H1 (cell line): ENCODE measurements at regions not wholly inside any gene's neighbourhood (a gene's known extent, or its start where the extent isn't known, plus 50 kb on each side); places are given as distances from the start of the nearest gene placed in this dataset.
A peak's percentile ranks its signal among the peaks of the same experiment; 100 is the strongest.

Experiments
- CTCF ChIA-PET: fragments of 300-600 bp; sonication (Branson Sonifier 250); formaldehyde crosslinking; loops from one replicate; lab custom pipeline; 2021; ENCODE audit not compliant: partially characterized antibody; lab: Charles Lee
- POLR2A ChIA-PET: fragments of 300-600 bp; sonication (Branson Sonifier 250); formaldehyde crosslinking; loops from one replicate; lab custom pipeline; 2021; ENCODE audit warnings: inconsistent platforms; ENCODE audit not compliant: partially characterized antibody; lab: Charles Lee
- DNase-seq, 2 experiments: peaks; one replicate each; pipeline versions ENCODE4 v3.0.0 to v3.0.0-alpha.2; 2010 to 2022; ENCODE audit warnings: low spot score in 2 of 2, low read depth in 1 of 2, mixed read lengths in 1 of 2
- FAIRE-seq: peaks from 2 replicates; lab custom pipeline; 2011; peaks lifted over from hg19 to GRCh38; lab: Jason Lieb, UNC
- H2AFZ ChIP-seq: 2 replicates; pipeline ENCODE4 v1.8.1; 2012; ENCODE audit warnings: low read length, inconsistent platforms
- H2AK5ac ChIP-seq: 2 replicates; pipeline ENCODE4 v1.6.1; 2013; ENCODE audit warnings: low read depth, low read length
- H2BK120ac ChIP-seq: replicated peaks from 2 replicates; pipeline ENCODE3; 2013; ENCODE audit warnings: low read depth, low read length, inconsistent platforms
- H2BK12ac ChIP-seq: 2 replicates; pipeline ENCODE4 v1.6.1; 2013; ENCODE audit warnings: low read depth, low read length
- H2BK15ac ChIP-seq: 2 replicates; pipeline ENCODE4 v1.6.1; 2013; ENCODE audit warnings: low read length
- H2BK20ac ChIP-seq: 2 replicates; pipeline ENCODE4 v1.6.1; 2013; ENCODE audit warnings: low read length
- H2BK5ac ChIP-seq: 2 replicates; pipeline ENCODE4 v1.6.1; 2013; ENCODE audit warnings: low read depth, low read length
- H3K14ac ChIP-seq: 2 replicates; pipeline ENCODE4 v1.6.1; 2013; ENCODE audit warnings: inconsistent platforms; ENCODE audit not compliant: insufficient read length
- H3K18ac ChIP-seq: 2 replicates; pipeline ENCODE4 v1.6.1; 2013; ENCODE audit warnings: low read length; ENCODE audit errors: extremely low read depth
- H3K23ac ChIP-seq: 2 replicates; pipeline ENCODE4 v1.6.1; 2013; ENCODE audit warnings: inconsistent platforms; ENCODE audit not compliant: insufficient read length
- H3K23me2 ChIP-seq: 2 replicates; pipeline ENCODE4 v1.6.1; 2013; ENCODE audit warnings: low read depth, low read length
- H3K27ac ChIP-seq: 2 replicates; pipeline ENCODE4 v1.6.1; 2011; ENCODE audit warnings: low read depth, low read length, inconsistent platforms
- H3K27me3 ChIP-seq, 4 experiments: replicated peaks in 1 of 4; 1 replicate in 1 of 4; 2 replicates in 3 of 4; pipeline versions ENCODE4 v1.6.1 to v1.8.1; 2011 to 2013; ENCODE audit warnings: low read length in 3 of 4, mild to moderate bottlenecking in 3 of 4, inconsistent platforms in 2 of 4, mixed read lengths in 2 of 4, moderate library complexity in 1 of 4; ENCODE audit not compliant: control insufficient read depth in 3 of 4, insufficient read depth in 3 of 4; ENCODE audit errors: extremely low read depth in 1 of 4
- H3K36me3 ChIP-seq, 4 experiments: 2 replicates each; pipeline versions ENCODE4 v1.6.1 to v1.8.1; 2011 to 2013; ENCODE audit warnings: mild to moderate bottlenecking in 4 of 4, low read length in 3 of 4, moderate library complexity in 2 of 4, control low read depth in 1 of 4, inconsistent platforms in 1 of 4; ENCODE audit not compliant: insufficient read depth in 4 of 4, control insufficient read depth in 2 of 4
- H3K4ac ChIP-seq: replicated peaks from 2 replicates; pipeline ENCODE3; 2013; ENCODE audit warnings: low read length, low read depth, mixed read lengths, inconsistent platforms; ENCODE audit not compliant: insufficient read length
- H3K4me1 ChIP-seq, 4 experiments: replicated peaks in 1 of 4; 1 replicate in 1 of 4; 2 replicates in 3 of 4; pipeline versions ENCODE4 v1.6.1 to v1.8.1; 2011 to 2013; ENCODE audit warnings: low read length in 3 of 4, inconsistent platforms in 2 of 4, mixed read lengths in 1 of 4; ENCODE audit not compliant: insufficient read depth in 4 of 4, control insufficient read depth in 3 of 4
- H3K4me2 ChIP-seq, 2 experiments: 2 replicates each; pipeline versions ENCODE4 v1.6.1 to v1.8.1; 2011 to 2013; ENCODE audit warnings: low read depth in 2 of 2, low read length in 2 of 2, control low read depth in 1 of 2, inconsistent platforms in 1 of 2, mild to moderate bottlenecking in 1 of 2; ENCODE audit not compliant: insufficient read depth in 1 of 2
- H3K4me3 ChIP-seq, 4 experiments: fragments of 200-600, 300-600 bp in 1 of 4; sonication (generic), shearing (Covaris generic), sonication (Bioruptor Twin) in 1 of 4; 2 replicates each; pipeline versions ENCODE4 v1.5.1 to v1.8.1; 2011 to 2016; ENCODE audit warnings: low read length in 4 of 4, low read depth in 3 of 4, control low read depth in 2 of 4, inconsistent platforms in 2 of 4, mild to moderate bottlenecking in 2 of 4, mixed read lengths in 1 of 4, moderate library complexity in 1 of 4; ENCODE audit not compliant: insufficient read depth in 2 of 4; ENCODE audit errors: extremely low read depth in 1 of 4
- H3K56ac ChIP-seq: replicated peaks from 2 replicates; pipeline ENCODE3; 2013; ENCODE audit warnings: low read depth, mild to moderate bottlenecking, mixed read lengths, low read length, inconsistent platforms; ENCODE audit not compliant: insufficient read length
- H3K79me1 ChIP-seq: 2 replicates; pipeline ENCODE4 v1.6.1; 2013; ENCODE audit warnings: low read depth, low read length, control low read depth
- H3K79me2 ChIP-seq, 2 experiments: 2 replicates each; pipeline versions ENCODE4 v1.6.1 to v1.8.1; 2012 to 2013; ENCODE audit warnings: low read length in 2 of 2, mild to moderate bottlenecking in 2 of 2, inconsistent platforms in 1 of 2; ENCODE audit not compliant: insufficient read depth in 2 of 2, control insufficient read depth in 1 of 2
- H3K9ac ChIP-seq, 4 experiments: replicated peaks in 1 of 4; 1 replicate in 1 of 4; 2 replicates in 3 of 4; pipeline versions ENCODE4 v1.6.1 to v1.8.1; 2011 to 2013; ENCODE audit warnings: low read depth in 3 of 4, low read length in 3 of 4, control low read depth in 2 of 4, mild to moderate bottlenecking in 2 of 4, moderate library complexity in 2 of 4, inconsistent platforms in 1 of 4; ENCODE audit errors: extremely low read depth in 1 of 4
- H3K9me3 ChIP-seq, 2 experiments: 2 replicates each; pipeline versions ENCODE4 v1.6.1 to v1.8.1; 2012 to 2013; ENCODE audit warnings: mild to moderate bottlenecking in 2 of 2, moderate library complexity in 2 of 2, control low read depth in 1 of 2, inconsistent platforms in 1 of 2, low read depth in 1 of 2, low read length in 1 of 2, mixed read lengths in 1 of 2; ENCODE audit not compliant: insufficient read depth in 2 of 2
- H4K20me1 ChIP-seq, 2 experiments: replicated peaks in 1 of 2; 2 replicates each; pipeline versions ENCODE3 to v1.8.1; 2011 to 2013; ENCODE audit warnings: inconsistent platforms in 2 of 2, low read length in 2 of 2, mild to moderate bottlenecking in 1 of 2; ENCODE audit not compliant: insufficient read depth in 2 of 2, control insufficient read depth in 1 of 2
- H4K5ac ChIP-seq: 2 replicates; pipeline ENCODE4 v1.6.1; 2013; ENCODE audit warnings: low read length, low read depth, mixed read lengths, inconsistent platforms; ENCODE audit not compliant: insufficient read length
- H4K8ac ChIP-seq: 2 replicates; pipeline ENCODE4 v1.8.0; 2013; ENCODE audit warnings: mild to moderate bottlenecking, moderate library complexity, low read length, inconsistent platforms; ENCODE audit not compliant: insufficient read depth; ENCODE audit errors: extremely low read depth
- H4K91ac ChIP-seq: replicated peaks from 2 replicates; pipeline ENCODE3; 2013; ENCODE audit warnings: low read length, mixed read lengths, inconsistent platforms; ENCODE audit not compliant: insufficient read length
- SP2 ChIP-seq: IDR thresholded peaks from 2 replicates; pipeline ENCODE4 v1.6.1; 2012; ENCODE audit warnings: mild to moderate bottlenecking, low read length, inconsistent platforms
- WGBS, 2 experiments: shearing (Covaris generic) in 1 of 2; methylation state at CpG; one replicate each; pipeline versions ENCODE4 v1.1.6 to v1.1.7; 2013 to 2015; ENCODE audit warnings: low lambda C conversion rate in 2 of 2, mixed read lengths in 2 of 2, inconsistent platforms in 1 of 2, low coverage in 1 of 2, missing lambda C conversion rate in 1 of 2; ENCODE audit not compliant: insufficient replicate concordance in 2 of 2, insufficient coverage in 1 of 2, insufficient read length in 1 of 2; ENCODE audit errors: extremely low coverage in 1 of 2, missing lambda C conversion rate in 1 of 2; 5-methylcytosine and 5-hydroxymethylcytosine counted together

- no peak overlapping the region for H2BK12ac ChIP-seq
- no peak overlapping the region for H3K14ac ChIP-seq
- 0 out of 2 replicates have a peak overlapping the region, but pooled peaks have one; percentile 58 for H2AFZ ChIP-seq
- H3K79me1 ChIP-seq, result no peaks in the 10 kb centered on the region
- no peak overlapping the region for H2BK15ac ChIP-seq
- no peak overlapping the region for H4K5ac ChIP-seq
- no peak overlapping the region for H3K56ac ChIP-seq
- ChIA-PET POLR2A (no interaction called here), CTCF (interaction anchor here (0.7 to 3.0 kb wide), 3 partner anchors 9 to 706 kb away, joined by 3 to 17 read pairs (median 3); no protein-coding TSS in a partner anchor)
- no peak overlapping the region for H3K23ac ChIP-seq
- H3K27ac ChIP-seq, result no peak overlapping the region
- H3K4me1 ChIP-seq, result no peaks in the 10 kb centered on the region
- no peak overlapping the region for H3K4ac ChIP-seq
- H3K27me3 ChIP-seq, result no peaks in the 10 kb centered on the region
- H4K20me1 ChIP-seq, result no peaks in the 10 kb centered on the region
- H3K18ac ChIP-seq, result no peak overlapping the region
- no peaks in the 10 kb centered on the region; a peak in 1 of 4 replicates for H3K9me3 ChIP-seq
- TF ChIP-seq SP2, result no peak
- H3K23me2 ChIP-seq, result no peaks in the 10 kb centered on the region
- 87% methylated on average over 3 of the region's 3 CpGs; no CpG with 5 or more reads in 1 of the 2 experiments for WGBS, 2 experiments
- no peak for DNase-seq
- H2AK5ac ChIP-seq, result no peak overlapping the region
- H2BK120ac ChIP-seq, result no peak overlapping the region
- H3K4me2 ChIP-seq, result no peak overlapping the region
- H3K4me3 ChIP-seq, result no peak overlapping the region
- H2BK5ac ChIP-seq, result no peak overlapping the region
- H4K8ac ChIP-seq, result no peak overlapping the region
- H2BK20ac ChIP-seq, result no peak overlapping the region
- no peak overlapping the region for H3K9ac ChIP-seq
- H3K36me3 ChIP-seq, result no peaks in the 10 kb centered on the region
- no peaks in the 10 kb centered on the region for H3K79me2 ChIP-seq
- no peak overlapping the region for H4K91ac ChIP-seq
- peak; percentile 32 for FAIRE-seq
Measured at GRCh38 chr2:160984426-160985077, 175.7 kb upstream of the TANK start.
